ENCODE measurements at regions not wholly inside any gene's neighbourhood (a gene's known extent, or its start where the extent isn't known, plus 50 kb on each side); places are given as distances from the start of the nearest gene placed in this dataset.
"Not testable (repeated sequence)": the region's sequence is repeated elsewhere in the genome, so short reads cannot be mapped to it uniquely, and the experiment has no call there.

DNA sequence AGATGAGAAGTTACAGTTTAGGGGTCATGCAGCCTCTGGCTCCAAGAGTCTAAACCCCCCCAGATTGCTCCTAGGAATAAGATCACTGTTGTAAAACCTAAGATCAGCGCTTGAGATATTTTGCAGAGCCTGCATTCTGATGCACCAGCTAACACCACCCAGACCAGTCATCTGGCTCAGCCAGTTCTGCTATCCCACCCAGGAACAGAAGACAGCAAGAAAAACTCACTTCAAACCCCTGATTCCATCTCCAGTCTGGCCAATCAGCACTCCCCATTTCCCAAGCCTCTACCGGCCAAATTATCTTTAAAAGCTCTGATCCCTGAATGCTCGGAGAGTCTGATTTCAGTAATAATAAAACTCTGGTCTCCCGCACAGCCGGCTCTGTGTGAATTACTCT lies 158.6 kb downstream of the ZNF664 start:
- no peak for DNase-seq

DNA sequence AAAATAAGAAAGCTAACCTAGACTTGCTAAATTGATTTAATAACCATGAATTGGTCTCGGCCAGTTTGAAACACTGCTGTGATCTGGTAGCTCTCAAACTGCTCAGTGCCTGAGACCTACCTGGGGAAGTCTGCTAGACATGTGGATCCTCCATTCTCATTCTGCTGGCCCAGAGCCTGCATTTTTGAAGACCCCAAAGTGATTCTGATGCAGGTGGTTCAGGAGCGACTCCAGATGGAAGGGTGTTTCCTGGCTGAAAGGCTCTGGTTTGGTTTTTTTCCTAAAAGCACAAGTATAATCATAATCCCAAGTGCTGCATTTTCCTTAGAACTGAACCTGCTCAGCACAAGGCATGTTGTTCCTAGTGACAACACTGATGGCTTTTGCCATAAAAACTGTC lies 159.5 kb downstream of the ZNF664 start:
- DNase-seq: no peak

DNA sequence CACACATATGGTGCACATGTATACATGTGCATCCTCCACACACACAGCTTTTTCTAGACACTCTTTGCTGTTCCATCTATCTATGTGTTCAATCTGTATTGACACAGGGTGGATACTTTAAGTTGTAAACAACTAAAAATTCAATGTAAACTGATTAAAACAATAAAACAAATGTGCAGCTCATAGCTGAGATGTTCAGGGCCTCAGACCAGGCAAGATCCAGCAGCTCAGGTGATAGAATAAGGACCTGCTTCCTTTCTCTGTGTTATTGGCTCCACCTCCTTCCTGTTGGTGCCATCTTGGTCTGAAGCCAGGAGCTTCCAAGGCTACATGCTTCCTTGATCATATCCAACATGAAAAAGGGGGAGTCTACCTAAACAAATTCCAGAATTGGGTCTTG lies 158.1 kb upstream of the RFLNA start:
- DNase-seq: no peak

DNA sequence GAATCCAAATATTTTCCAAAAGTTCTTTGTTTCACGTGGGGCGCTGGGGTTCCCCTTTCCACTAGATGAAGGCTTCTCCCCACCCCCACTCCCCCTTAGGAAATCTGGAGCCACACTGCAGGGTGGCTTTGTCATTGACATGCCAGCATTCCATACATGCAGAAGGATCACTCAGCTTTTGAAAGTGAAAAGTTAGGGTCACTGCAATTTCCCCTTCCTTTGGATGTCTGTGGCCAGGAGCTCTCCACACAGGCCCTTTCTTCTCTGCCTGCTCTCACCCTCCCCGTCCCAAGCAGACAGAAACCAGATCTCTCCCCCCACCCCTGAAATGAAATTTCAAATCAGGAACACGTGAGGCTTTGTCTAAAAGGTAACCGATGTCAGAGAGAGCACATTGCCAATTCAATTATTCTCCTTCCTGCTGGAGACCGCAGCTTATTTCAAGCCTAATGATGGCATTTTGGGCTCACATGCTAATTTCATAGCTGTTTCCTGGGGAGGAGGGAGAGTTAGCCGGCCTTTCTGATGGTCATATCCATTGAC lies 153.9 kb upstream of the RFLNA start:
- no peak for DNase-seq

DNA sequence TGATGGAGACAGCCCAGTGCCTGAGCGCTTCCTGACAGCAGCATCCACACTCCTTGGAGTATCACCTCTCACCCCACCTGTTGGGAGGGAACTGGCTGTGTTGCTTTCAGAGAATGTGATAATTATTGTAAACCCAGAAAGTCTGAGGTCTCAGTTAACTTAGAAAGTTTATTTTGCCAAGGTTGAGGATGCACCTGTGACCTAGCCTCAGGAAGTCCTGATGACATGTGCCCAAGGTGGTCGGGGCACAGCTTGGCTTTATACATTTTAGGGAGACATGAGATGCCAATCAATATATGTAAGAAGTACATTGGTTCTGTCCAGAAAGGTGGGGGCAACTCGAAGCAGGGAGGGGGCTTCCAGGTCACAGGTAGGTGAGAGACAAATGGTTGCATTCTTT lies 153.3 kb upstream of the RFLNA start:
- not testable (repeated sequence) for DNase-seq

DNA sequence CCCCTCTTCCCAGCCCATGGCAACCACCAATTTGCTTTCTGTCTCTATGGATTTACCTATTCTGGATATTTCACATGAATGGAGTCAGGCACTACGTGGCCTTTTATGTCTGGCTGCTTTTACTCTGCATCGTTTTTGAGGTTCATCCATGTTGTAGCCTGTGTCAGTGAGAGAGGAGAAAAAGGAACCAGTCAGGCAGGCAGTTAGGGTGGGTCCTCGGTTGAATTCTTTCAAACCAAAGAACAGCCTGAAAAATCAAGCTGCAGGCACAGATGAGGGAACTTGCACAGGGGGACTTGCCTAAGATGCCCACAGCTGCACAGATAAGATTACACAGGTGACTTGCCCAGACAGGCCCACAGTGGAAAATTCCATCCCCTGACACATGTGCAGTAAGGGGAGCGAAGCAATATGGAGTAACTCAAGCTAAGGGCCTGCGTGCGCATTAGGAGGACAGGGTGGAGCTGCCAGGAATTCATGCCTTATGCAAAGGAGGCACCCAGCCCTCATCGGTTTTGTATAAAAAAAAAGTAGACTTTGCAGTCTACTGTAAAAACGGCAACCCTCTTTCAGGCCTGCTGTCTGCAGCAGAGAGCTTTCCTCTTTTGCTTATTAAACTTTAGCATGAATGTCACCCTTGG lies 152.4 kb upstream of the RFLNA start:
- DNase-seq: no peak

DNA sequence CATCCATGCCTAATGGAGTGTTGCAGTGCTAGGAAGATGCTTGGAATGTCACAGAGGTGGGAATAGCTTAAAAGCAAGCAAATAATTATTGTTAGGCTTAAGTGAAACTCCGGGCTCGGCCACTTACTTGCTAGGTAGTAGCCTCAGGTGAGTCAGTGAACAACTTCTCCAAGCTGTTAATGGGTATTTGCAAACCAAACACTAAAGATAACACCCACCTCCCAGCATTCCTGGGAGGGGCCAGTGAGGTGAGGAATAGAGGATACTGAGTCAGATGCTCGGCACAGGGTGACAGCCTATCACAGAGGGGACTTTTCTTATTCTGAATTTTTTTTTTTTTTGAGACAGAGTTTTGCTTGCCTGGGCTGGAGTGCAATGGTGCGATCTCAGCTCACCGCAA lies 151.2 kb upstream of the RFLNA start:
- no peak for DNase-seq

DNA sequence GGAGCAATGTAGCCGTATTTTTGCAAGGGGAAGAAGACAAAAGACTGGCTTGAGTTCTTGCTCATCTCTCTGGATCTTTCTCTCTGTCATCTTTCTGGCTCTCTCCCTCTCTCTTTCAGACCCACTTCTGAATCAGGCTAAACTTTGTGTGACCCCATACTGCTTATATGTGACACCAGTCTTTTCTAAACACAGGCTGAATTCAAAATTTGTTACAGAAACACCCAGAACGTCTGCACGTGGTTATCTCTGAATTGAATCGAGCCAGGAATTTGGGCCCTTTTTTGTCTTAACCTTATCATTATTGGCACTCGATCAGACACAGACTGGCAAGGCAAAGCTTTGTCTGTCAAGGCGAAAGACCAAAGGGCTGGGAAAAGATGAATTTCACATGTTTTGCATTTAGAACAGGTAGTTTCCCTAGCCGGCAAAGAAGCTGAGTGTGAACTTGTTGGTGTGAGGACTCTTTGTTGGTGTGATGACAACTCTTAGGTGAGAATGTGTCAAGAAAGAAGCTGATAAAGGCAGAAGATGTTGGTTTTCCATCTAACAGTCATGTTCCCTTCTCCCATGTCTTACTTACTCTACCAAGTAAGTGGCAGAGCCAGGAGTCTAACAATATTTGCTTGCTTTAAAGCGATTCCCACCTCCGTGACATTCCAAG lies 150.2 kb upstream of the RFLNA start:
- no peak for DNase-seq

DNA sequence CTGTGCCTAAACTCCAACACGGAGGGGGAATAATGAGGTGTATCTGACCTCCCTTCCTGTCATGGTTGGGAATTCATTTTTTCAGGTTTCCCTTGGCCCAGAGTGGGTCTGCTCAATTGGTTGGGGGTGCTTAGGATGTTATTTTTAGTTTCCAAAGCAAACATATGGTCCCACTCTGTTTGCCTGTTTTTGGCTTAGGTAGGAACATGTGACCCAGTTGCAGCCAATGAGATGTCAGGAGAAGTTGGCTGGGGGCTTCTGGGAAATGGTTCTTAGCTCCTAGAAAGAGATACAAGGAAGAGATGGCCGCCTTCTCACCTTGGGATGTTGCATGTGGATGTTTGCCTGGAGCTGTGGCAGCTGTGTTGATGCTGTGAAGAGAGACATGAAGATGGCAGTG lies 147.9 kb upstream of the RFLNA start:
- DNase-seq: no peak

DNA sequence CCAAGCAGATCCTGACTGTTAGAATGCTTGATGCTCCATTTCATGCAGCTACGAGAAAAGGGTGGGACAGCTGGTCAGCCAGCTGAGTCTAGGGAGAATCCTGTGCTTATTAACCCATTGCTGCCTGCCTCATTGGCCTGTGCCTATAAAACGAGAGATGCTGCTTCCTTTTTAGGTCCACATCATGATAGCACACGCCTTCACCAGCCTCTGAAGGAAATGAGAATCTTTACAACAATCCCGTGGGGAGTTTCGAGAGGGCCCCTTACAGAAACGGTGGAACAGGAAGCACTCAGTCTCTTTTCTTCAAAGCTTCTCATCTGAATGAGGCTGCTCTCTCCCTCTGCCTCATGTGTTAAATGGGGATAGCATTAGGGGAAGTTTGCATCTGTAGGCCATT lies 147.3 kb upstream of the RFLNA start:
- DNase-seq: no peak

DNA sequence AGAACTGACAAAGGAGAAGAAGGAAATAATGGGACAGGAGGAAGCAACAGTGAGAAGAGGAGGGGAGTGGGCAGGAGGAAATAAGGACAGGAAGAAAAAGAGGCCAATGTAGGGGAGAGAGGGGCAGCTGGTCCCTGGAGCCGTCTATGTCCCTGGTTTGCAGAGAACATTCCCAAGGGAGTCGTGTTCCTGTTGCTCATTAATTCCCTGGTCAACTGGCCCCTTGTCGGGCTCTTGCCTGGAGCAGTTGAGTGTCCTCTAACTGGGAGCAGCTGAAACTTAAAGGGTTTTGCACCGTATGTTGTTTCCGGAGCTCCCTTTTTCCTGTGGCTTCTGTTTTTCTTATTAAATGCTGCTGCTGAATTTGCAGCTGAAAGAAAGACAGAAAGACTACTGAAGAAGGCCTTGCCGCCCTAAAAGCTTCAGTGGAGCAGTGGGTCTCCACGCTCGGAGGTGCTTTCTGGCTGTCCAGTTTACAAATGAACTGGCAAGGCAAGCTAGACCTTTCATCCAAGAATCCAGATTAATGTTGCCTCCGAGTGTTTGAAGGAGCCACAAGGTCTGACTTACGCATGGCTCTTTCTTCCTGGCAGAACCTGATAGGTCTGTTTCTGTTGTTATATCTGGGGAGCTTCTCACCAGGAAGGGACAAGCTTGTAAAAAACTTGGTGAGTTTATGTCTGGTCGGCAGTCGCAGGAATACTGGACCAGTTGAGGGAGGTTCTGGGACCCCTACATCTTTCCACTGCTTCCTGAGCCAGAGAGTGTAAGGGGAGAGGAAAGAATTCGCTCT lies 146.2 kb upstream of the RFLNA start:
- DNase-seq: no peak

DNA sequence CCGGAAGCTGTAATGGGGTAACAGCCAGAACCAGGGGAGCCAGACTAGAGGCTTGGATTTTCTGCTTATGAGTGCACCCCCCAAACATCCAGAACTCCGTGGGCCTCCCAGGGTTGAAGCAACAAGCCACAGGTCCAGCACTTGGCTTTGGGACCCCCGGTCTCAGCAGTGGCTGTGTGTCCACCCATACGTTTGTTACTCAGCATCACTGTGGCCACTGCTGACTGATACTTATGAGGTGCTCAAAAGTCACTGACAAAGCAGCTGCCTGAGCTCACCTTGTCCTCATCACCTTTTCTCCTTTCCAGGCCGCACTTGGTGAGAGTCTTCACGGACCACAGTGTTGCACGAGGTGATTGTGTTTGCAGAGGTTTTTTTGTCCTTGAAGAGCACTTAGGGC lies 145.6 kb upstream of the RFLNA start:
- no peak for DNase-seq

DNA sequence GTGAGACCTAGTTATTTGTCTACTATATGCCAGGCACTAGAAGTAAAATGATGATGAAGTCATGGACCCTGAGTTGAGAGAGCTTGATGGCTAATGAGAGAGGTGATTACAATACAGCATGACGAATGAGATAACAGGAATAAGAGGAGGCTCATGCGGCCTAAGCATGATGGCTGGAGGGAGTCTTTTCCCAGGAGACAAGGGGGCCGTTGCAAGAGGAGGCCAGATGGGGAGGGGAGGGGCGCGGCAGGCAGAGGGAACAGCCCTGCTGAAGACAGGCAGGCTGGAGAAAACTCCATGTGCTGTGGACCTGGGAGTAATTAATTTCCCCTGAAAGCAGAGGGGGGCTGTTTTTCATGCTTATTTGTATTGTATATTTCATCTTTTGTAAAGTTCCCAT lies 144.7 kb upstream of the RFLNA start:
- no peak for DNase-seq

DNA sequence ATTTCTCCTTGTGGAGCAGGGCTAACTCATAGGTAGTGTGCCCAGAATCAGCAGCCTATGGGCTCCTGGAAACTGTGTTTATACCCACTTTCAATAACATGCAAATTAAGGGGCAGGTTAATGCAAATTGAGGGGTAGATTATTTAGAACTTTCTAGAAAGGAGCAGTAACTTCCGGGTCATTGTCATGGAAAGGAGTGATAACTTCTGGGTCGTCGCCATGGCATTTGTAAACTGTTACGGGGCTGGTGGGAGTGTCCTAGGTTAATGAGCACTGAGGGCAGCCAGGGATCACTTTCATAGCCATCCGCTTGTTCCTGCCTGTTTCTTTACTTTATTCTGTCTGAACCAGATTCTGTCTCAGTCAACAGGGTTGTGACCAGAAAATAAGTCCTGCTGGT lies 143.3 kb upstream of the RFLNA start:
- no peak for DNase-seq

DNA sequence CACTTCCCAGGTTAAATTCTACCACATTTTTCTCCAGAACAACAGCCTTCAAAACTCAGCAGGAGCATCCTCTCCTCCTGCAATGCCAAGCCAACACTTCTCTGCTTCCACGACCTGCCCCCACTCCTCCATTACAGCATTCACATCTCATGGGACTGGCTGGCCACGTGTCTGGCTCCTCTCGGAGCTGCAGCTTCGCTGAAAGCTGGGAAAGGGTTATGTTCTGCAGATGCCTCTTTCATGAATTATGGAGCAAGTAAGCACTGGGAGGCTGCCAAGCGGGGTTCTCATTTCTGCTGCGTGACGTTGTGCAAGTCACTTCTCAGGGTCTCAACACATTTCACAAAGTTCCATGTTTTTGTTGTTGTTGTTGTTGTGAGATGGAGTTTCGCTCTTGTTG lies 142.2 kb upstream of the RFLNA start:
- DNase-seq: no peak

DNA sequence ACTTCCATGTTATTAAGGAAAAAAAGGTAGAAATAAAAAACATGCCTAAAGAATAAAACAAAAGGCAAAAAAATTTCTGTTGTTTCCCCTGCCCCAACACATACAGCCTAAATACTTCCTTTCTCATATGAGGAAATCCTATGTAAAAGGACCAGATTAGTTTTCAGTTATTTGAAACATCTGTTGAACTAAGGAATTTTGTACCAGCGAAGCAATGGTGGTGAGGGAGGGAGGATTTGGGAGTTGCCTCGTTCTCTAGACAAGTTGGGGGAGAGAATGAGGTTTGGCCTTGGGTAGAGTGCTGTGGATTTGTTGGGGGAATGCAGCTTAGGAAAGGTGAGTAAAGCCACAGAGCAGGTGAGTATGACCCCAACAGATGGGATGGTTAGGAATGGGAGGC lies 141.5 kb upstream of the RFLNA start:
- no peak for DNase-seq

DNA sequence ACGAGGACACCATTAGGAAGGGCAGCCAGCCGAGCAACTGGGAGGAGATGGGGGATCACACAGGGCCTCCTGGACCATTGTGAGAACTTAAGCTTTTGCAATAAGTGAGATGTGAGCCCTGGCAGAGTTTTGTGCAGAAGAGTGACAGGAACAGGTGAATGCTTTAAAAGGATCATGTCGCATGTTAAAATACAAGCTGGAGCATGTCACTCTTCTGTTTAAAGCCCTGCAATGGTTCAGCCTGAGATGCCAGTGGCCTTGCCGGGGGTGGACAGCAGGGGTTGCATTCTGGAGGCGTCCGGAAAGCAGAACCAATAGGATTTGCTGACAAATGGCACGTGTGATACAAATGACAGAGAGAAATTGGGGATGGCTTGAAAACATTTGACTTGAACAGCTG lies 137.5 kb upstream of the RFLNA start:
- DNase-seq: no peak

DNA sequence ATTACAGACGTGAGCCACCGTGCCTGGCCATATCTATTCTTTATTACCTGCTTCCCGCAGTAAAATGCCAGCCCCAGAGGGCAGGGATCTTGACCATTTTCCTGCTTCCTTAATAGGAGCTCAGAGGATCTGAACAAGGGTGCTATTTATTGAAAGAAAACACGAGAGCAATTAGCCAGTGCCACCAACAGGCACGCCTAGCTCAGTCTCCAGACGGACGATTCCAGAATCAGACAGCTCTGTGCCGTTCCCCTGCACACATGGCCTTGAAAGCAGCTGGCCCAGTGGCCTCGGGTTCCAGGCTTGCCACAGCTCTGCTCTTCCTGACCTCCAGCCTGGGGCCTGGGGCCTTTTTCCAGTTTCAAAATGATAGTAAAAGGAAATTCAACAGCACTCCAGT lies 135.2 kb upstream of the RFLNA start:
- no peak for DNase-seq

DNA sequence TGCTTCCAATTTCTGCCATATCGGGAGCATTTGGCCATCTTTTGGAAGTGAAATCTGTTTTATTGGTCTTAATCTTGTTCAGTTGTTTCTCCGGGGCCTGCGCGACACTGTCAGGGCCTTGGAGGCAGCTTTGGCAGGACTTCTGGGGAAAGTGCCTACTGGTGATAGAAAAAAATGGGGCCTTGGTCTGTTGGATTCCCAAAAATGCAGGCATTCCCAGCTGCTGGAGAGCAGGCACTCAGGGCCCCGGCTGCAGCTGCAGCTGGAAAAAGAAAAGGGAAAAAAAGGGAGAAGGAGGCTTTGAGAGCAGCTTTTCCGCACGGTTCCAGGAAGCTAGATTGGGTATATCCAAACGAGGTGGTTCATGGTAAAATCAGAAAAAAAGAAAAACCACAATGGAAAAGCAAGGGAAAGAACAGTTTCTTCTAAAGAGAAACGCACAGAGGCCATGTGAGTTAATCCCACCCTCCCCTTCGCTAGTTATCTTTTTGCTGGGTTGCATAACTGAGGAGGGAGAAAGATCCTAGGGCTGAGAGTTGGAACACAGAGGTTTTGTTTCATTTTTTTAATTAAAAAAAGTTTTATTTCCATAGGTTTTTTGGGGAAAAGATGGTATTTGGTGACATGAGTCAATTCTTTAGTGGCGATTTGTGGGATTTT lies 134.7 kb upstream of the RFLNA start:
- no peak for DNase-seq

DNA sequence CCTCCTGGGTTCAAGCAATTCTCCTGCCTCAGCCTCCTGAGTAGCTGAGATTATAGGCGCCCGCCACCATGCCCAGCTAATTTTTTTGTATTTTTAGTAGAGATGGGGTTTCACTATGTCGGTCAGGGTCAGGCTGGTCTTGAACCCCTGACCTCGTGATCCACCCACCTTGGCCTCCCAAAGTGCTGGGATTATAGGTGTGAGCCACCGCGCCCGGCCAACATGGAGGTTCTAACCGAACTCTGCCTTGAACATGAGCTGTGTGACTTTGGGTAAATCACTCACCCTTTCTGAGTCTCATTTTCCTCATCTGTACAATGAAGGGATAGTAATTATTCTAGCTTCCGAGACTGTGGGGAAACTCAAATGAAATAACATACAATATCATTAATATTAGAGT lies 133.5 kb upstream of the RFLNA start:
- DNase-seq: not testable (repeated sequence)

DNA sequence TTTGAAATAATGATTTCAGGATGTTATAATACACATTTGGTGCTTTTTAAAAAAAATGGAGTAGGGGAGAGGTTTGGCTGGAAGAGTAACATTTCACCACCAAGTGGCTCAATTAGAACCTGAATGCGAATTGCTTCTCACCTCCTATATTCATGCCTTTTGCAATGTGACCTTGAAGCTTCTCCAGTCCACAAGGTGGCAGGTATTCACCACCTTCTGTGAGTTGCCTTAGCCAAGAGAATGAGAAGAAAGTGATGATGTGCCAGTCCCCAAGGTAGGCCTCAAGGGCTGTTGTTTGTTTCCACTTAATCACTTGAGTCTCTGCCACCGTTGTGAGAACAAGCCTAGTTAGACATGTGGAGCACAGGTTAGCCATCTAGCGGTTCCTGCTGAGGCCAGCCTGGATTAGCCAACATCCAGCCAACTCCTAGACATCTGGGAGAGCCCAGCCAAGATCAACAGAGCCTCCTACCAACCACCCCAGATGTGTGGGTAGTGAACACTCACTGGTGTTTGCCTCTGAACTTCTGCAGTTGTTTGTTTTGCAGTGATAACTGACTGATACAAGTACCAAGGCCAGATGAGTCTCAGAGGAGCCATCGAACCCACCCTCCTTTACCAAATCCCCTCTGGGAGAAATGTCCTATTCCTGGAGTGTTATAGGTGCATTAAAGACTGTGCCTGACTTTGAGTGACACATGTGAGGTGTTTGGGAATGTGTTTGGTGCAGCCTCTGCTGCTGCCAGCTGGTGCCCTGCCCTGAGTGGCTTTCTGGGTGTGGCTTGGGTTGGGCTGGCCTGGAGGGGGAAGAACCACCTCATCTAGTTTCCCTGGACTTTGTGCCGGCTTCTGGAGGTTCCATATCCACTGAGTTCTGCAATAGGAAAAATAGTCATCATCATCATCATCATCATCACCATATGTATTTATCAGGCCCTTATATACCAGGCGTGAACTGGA lies 132.5 kb upstream of the RFLNA start:
- no peak for DNase-seq

DNA sequence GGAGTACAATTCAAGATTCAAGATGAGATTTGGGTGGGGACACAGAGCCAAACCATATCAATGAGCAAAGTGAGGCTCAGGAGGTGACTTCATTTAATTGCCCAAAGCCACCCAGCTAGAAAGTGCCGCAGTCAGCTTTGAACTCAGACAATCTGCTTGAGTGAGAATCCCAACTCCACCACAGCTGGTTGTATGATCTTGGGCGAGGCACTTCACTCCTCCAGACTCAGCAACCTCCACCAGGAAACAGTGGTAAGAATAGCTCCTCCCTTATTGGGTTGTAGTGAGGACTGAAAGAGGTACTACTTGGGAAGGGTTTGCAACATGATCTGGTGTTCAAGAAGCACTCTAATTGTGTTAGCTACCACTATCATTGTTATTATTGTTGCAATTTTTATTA lies 129.2 kb upstream of the RFLNA start:
- no peak for DNase-seq

All from OCI-M1 (cell line).